ENCODE measurements at regions not wholly inside any gene's neighbourhood (a gene's known extent, or its start where the extent isn't known, plus 50 kb on each side); places are given as distances from the start of the nearest gene placed in this dataset.
"Not testable (repeated sequence)": the region's sequence is repeated elsewhere in the genome, so short reads cannot be mapped to it uniquely, and the experiment has no call there.

DNA sequence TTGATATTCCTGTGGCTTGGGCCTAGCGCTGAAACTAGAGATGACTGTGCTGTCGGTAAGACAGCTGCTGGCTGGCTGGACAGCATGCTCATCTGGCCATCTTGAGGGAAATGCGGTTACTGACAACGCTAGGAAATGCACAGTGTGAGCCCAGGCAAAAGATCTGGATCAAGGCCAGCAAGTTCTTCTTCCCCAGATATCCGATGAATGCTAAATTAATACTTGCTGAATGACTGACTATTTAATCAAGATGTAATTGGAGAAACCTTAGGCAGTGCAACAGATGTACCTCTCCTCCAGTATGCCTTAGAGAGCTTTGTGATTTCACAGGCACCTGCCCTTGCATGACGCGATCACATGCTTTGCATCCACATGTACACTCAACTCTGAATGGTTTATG, 659.1 kb downstream of the EFNA5 start:
- H3K79me2 ChIP-seq (ENCODE audit: control insufficient read depth, insufficient read depth, low read length, unreplicated experiment): no peaks in the 10 kb centered on the region

DNA sequence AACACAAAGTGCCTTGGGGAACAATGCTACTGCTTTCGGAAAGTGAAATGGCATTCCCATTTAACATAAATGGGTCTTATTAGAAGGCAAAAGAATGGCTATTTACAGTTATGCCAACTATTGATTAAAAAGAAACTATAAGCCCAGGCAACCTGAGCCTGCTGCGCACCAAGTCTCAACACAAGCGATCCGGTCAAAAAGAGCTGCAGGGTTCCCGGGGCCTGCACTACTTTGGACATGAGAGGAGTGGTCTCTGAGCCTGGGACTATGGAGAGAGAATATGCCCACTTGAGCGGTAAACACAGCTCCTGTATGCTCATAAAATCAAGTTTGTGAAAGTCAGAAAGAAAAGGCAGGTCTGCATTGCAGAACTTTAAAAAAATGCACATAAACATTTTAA, 660.7 kb downstream of the EFNA5 start:
- Histone ChIP-seq H3K4me3 (ENCODE audit: low read depth, low read length) (no peak overlapping the region), H3K27ac (ENCODE audit: low read depth, low read length) (no peak overlapping the region), H3K4me1 (ENCODE audit: control insufficient read depth, insufficient read depth, low read length, unreplicated experiment) (peaks cover 3% of the 10 kb centered on the region), H2AFZ (ENCODE audit: low read length, unreplicated experiment) (no peak overlapping the region), H3K79me2 (ENCODE audit: control insufficient read depth, insufficient read depth, low read length, unreplicated experiment) (no peaks in the 10 kb centered on the region), H3K36me3 (ENCODE audit: insufficient read depth, low read length) (no peaks in the 10 kb centered on the region), H3K27me3 (ENCODE audit: insufficient read depth, low read length) (no peaks in the 10 kb centered on the region)

More for the DNA sequence above, 659.1 kb downstream of the EFNA5 start:
- Histone ChIP-seq H2AFZ (ENCODE audit: low read length, unreplicated experiment) (no peak overlapping the region), H3K4me3 (ENCODE audit: low read depth, low read length) (no peak overlapping the region), H3K27ac (ENCODE audit: low read depth, low read length) (no peak overlapping the region), H3K27me3 (ENCODE audit: insufficient read depth, low read length) (no peaks in the 10 kb centered on the region), H3K36me3 (ENCODE audit: insufficient read depth, low read length) (no peaks in the 10 kb centered on the region), H3K4me1 (ENCODE audit: control insufficient read depth, insufficient read depth, low read length, unreplicated experiment) (peaks cover 3% of the 10 kb centered on the region)

DNA sequence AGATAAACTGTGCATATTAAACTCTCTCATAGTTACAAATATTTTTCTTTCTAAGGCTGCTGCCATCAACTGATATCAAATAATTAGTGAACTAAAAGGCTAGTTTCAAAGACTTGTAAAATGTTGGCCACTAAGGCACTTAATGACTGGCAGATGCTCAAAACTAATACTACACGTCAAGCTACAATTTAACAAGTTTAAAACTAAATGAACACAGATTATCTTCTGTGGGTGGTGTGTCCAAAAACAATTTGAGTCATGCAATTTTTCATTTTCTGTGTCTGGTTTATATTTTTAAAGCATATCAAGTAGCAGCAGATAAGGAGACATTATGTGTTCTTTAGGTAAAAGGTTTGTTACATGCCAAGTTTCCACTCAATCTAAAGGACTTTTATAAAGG, 665.1 kb downstream of the EFNA5 start:
- Histone ChIP-seq H3K79me2 (ENCODE audit: control insufficient read depth, insufficient read depth, low read length, unreplicated experiment) (no peaks in the 10 kb centered on the region), H3K4me1 (ENCODE audit: control insufficient read depth, insufficient read depth, low read length, unreplicated experiment) (peaks cover 3% of the 10 kb centered on the region), H2AFZ (ENCODE audit: low read length, unreplicated experiment) (no peak overlapping the region), H3K27ac (ENCODE audit: low read depth, low read length) (no peak overlapping the region), H3K27me3 (ENCODE audit: insufficient read depth, low read length) (no peaks in the 10 kb centered on the region), H3K4me3 (ENCODE audit: low read depth, low read length) (no peak overlapping the region), H3K36me3 (ENCODE audit: insufficient read depth, low read length) (no peaks in the 10 kb centered on the region)

DNA sequence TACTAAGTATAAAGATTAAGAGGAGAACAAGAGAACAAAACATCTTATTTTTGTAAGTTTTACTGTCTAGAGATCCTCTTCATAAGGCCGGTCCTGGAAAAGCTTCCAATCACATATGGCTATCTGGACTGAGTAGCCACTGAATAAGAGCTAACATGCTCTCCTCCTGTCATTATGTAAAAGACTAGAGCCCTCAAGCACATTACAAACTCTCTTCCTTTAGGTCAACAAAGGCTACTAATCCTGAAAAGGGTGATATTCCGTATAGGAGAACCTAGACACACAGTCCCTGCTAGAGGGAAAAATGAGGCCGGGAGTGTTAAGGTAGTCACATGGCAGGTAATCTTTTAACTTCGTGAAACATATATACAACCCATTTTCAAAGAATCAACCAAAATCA, 665.6 kb downstream of the EFNA5 start:
- Histone ChIP-seq H3K27ac (ENCODE audit: low read depth, low read length) (no peak overlapping the region), H3K36me3 (ENCODE audit: insufficient read depth, low read length) (no peaks in the 10 kb centered on the region), H3K4me3 (ENCODE audit: low read depth, low read length) (no peak overlapping the region), H2AFZ (ENCODE audit: low read length, unreplicated experiment) (no peak overlapping the region), H3K27me3 (ENCODE audit: insufficient read depth, low read length) (no peaks in the 10 kb centered on the region), H3K79me2 (ENCODE audit: control insufficient read depth, insufficient read depth, low read length, unreplicated experiment) (no peaks in the 10 kb centered on the region), H3K4me1 (ENCODE audit: control insufficient read depth, insufficient read depth, low read length, unreplicated experiment) (peaks cover under 1% of the 10 kb centered on the region)

DNA sequence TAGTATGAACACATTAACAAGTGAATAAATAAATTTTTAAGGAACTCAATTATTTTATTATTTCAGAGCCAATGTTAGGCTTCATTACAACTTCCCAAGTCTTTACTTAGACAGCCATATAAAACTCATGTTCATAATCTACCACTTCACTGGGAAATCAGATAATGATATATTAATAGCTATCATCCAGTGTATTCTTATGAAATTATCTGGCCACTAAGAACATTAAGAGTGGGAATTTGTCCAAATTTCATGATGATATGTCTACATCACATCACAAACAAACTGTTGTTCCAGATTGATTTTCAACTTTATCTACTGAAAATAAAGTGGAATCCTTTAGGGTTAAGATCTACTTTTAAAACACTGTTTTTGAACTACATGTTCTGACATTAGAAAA, 668.6 kb downstream of the EFNA5 start:
- H3K4me1 ChIP-seq (ENCODE audit: control insufficient read depth, insufficient read depth, low read length, unreplicated experiment): no peaks in the 10 kb centered on the region
- no peak overlapping the region for H3K4me3 ChIP-seq (ENCODE audit: low read depth, low read length)
- H3K27me3 ChIP-seq (ENCODE audit: insufficient read depth, low read length): no peaks in the 10 kb centered on the region
- H3K27ac ChIP-seq (ENCODE audit: low read depth, low read length): no peak overlapping the region
- no peaks in the 10 kb centered on the region for H3K36me3 ChIP-seq (ENCODE audit: insufficient read depth, low read length)
- H2AFZ ChIP-seq (ENCODE audit: low read length, unreplicated experiment): no peak overlapping the region
- no peaks in the 10 kb centered on the region for H3K79me2 ChIP-seq (ENCODE audit: control insufficient read depth, insufficient read depth, low read length, unreplicated experiment)

DNA sequence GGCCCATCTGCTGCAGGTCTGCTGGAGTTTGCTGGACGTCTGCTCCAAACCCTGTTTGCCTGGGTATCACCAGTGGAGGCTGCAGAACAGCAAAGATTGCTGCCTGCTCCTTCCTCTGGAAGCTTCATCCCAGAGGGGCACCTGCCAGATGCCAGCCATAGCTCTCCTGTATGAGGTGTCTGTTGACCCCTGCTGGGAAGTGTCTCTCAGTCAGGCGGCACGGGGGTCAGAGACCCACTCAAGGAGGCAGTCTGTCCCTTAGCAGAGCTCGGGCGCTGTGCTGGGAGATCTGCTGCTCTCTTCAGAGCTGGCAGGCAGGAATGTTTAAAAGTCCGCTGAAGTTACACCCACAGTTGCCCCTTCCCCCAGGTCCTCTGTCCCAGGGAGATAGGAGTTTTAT, 671.2 kb downstream of the EFNA5 start:
- not testable (repeated sequence) for H3K4me3 ChIP-seq (ENCODE audit: low read depth, low read length); H3K79me2 ChIP-seq (ENCODE audit: control insufficient read depth, insufficient read depth, low read length, unreplicated experiment); H3K4me1 ChIP-seq (ENCODE audit: control insufficient read depth, insufficient read depth, low read length, unreplicated experiment); H3K27me3 ChIP-seq (ENCODE audit: insufficient read depth, low read length); H3K36me3 ChIP-seq (ENCODE audit: insufficient read depth, low read length); H2AFZ ChIP-seq (ENCODE audit: low read length, unreplicated experiment); H3K27ac ChIP-seq (ENCODE audit: low read depth, low read length)

DNA sequence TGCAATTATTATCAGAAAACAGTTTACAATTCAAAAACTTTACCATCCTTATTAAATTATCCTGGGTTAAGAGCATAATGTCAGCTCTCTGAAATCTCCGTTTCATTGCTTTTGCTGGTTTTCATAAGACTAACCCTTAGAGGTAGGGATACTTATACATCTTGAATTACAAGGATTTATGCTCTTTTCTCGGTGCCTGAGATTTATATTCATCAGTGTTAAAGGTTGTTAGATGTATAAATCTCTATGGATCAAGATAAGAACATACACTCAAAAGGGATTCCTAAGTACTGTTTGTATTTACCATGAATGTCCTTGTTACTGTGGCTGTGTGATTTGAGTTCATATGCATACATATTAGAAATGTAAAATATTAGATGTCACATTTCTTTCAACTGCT, 684.7 kb downstream of the EFNA5 start:
- no peak overlapping the region for H3K4me3 ChIP-seq (ENCODE audit: low read depth, low read length)
- H3K79me2 ChIP-seq (ENCODE audit: control insufficient read depth, insufficient read depth, low read length, unreplicated experiment): no peaks in the 10 kb centered on the region
- H3K36me3 ChIP-seq (ENCODE audit: insufficient read depth, low read length): no peaks in the 10 kb centered on the region
- H2AFZ ChIP-seq (ENCODE audit: low read length, unreplicated experiment): no peak overlapping the region
- no peaks in the 10 kb centered on the region for H3K4me1 ChIP-seq (ENCODE audit: control insufficient read depth, insufficient read depth, low read length, unreplicated experiment)
- no peak overlapping the region for H3K27ac ChIP-seq (ENCODE audit: low read depth, low read length)
- H3K27me3 ChIP-seq (ENCODE audit: insufficient read depth, low read length): no peaks in the 10 kb centered on the region

DNA sequence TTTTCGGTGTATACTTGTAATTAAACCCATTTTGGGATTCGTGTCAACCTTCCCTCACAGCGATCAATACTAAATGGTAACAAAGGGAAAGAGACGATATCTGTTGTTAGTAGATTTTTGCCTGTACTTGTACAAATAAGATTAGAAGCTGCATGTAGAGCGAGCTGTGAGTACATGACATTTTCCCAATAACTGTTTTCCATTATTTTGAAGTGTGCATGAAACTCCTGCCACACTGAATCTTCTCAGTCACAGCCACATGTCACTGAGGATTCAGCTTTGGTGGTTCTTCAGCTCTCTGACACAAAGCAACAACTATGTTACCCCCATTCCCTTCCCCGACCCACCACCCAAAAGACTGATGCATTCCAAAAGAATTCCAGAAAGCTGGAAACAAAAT, 685.6 kb downstream of the EFNA5 start:
- no peaks in the 10 kb centered on the region for H3K27me3 ChIP-seq (ENCODE audit: insufficient read depth, low read length)
- no peaks in the 10 kb centered on the region for H3K4me1 ChIP-seq (ENCODE audit: control insufficient read depth, insufficient read depth, low read length, unreplicated experiment)
- H3K79me2 ChIP-seq (ENCODE audit: control insufficient read depth, insufficient read depth, low read length, unreplicated experiment): no peaks in the 10 kb centered on the region
- no peaks in the 10 kb centered on the region for H3K36me3 ChIP-seq (ENCODE audit: insufficient read depth, low read length)
- no peak overlapping the region for H3K27ac ChIP-seq (ENCODE audit: low read depth, low read length)
- H2AFZ ChIP-seq (ENCODE audit: low read length, unreplicated experiment): no peak overlapping the region
- no peak overlapping the region for H3K4me3 ChIP-seq (ENCODE audit: low read depth, low read length)

DNA sequence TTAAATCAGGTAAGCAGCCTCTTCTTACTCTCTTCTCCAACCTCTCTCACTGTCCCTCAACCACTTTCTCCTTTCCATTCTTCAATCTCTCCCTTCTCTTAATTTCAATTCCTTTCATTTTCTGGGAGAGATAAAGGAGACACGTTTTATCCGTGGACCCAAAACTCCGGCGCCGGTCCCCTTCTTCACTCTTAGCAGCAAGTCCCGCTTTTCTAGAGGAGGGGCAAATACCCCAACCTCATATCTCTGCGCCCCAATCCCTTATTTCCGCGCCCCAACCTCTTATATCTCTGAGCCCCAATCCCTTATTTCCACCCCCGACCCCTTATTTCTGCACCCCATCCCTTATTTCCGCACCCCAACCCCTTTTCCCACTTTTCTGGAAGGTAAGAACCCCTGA, 691.6 kb downstream of the EFNA5 start:
- H3K36me3 ChIP-seq (ENCODE audit: insufficient read depth, low read length); H3K79me2 ChIP-seq (ENCODE audit: control insufficient read depth, insufficient read depth, low read length, unreplicated experiment); H2AFZ ChIP-seq (ENCODE audit: low read length, unreplicated experiment); H3K4me3 ChIP-seq (ENCODE audit: low read depth, low read length); H3K4me1 ChIP-seq (ENCODE audit: control insufficient read depth, insufficient read depth, low read length, unreplicated experiment); H3K27ac ChIP-seq (ENCODE audit: low read depth, low read length); H3K27me3 ChIP-seq (ENCODE audit: insufficient read depth, low read length): not testable (repeated sequence)

DNA sequence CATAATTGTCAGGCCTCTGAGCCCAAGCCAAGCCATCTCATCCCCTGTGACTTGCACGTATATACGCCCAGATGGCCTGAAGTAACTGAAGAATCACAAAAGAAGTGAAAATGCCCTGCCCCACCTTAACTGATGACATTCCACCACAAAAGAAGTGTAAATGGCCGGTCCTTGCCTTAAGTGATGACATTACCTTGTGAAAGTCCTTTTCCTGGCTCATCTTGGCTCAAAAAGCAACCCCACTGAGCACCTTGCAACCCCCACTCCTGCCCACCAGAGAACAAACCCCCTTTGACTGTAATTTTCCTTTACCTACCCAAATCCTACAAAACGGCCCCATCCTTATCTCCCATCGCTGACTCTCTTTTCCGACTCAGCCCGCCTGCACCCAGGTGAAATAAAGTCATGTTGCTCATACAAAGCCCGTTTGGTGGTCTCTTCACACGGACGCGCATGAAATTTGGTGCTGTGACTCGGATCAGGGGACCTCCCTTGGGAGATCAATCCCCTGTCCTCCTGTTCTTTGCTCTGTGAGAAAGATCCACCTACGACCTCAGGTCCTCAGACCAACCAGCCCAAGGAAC, 692.1 kb downstream of the EFNA5 start:
- H2AFZ ChIP-seq (ENCODE audit: low read length, unreplicated experiment); H3K4me3 ChIP-seq (ENCODE audit: low read depth, low read length); H3K4me1 ChIP-seq (ENCODE audit: control insufficient read depth, insufficient read depth, low read length, unreplicated experiment); H3K79me2 ChIP-seq (ENCODE audit: control insufficient read depth, insufficient read depth, low read length, unreplicated experiment); H3K27ac ChIP-seq (ENCODE audit: low read depth, low read length); H3K27me3 ChIP-seq (ENCODE audit: insufficient read depth, low read length); H3K36me3 ChIP-seq (ENCODE audit: insufficient read depth, low read length): not testable (repeated sequence)

DNA sequence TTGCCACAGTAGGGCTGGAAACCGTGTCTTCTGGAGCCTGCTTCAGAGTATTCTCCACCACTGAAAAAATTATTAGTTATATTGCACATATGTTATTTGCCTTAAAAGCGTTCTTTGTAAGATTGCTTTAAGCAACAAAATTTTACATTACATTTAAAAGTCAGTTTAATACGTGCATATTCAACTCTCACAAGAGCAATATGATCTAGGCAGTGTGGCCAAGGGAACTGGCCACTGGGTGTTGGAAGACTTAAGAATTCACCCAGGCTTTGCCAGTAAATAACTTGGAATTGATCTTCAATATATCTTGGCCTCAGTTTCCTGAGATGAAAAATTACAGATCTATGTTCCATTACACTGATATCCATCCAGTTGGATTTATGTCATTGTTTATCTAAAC, 694.4 kb downstream of the EFNA5 start:
- H3K36me3 ChIP-seq (ENCODE audit: insufficient read depth, low read length): no peaks in the 10 kb centered on the region
- H3K4me3 ChIP-seq (ENCODE audit: low read depth, low read length): no peak overlapping the region
- H3K27me3 ChIP-seq (ENCODE audit: insufficient read depth, low read length): no peaks in the 10 kb centered on the region
- no peak overlapping the region for H3K27ac ChIP-seq (ENCODE audit: low read depth, low read length)
- no peaks in the 10 kb centered on the region for H3K79me2 ChIP-seq (ENCODE audit: control insufficient read depth, insufficient read depth, low read length, unreplicated experiment)
- H3K4me1 ChIP-seq (ENCODE audit: control insufficient read depth, insufficient read depth, low read length, unreplicated experiment): no peaks in the 10 kb centered on the region
- no peak overlapping the region for H2AFZ ChIP-seq (ENCODE audit: low read length, unreplicated experiment)

Measured in ACC112 (cell line).